A549 (cell line): ENCODE measurements at regions not wholly inside any gene's neighbourhood (a gene's known extent, or its start where the extent isn't known, plus 50 kb on each side); places are given as distances from the start of the nearest gene placed in this dataset.

Source experiments
- CTCF ChIP-seq: fragments of >200 bp; sonication (Bioruptor Twin); formaldehyde crosslinking; IDR thresholded peaks from 3 replicates; pipeline ENCODE4 v1.5.1; 2016
- EP300 ChIP-seq, 2 experiments: fragments of >200 bp; sonication (Bioruptor Twin); formaldehyde crosslinking; IDR thresholded peaks; 2 replicates in 1 of 2; 3 replicates in 1 of 2; pipeline ENCODE4 v1.6.1; 2016 to 2017
- HDAC2 ChIP-seq: fragments of 200-600 bp; sonication (generic); IDR thresholded peaks from 2 replicates; pipeline ENCODE4 v1.6.1; 2016
- HEYL ChIP-seq: fragments of 250-450 bp; sonication (Bioruptor Pico); IDR thresholded peaks from 2 replicates; pipeline ENCODE4 v1.8.0; 2021; ENCODE audit warnings: mild to moderate bottlenecking, moderate library complexity
- MAFK ChIP-seq: fragments of 450-650 bp; IDR thresholded peaks from 2 replicates; pipeline ENCODE4 v1.6.1; 2014; ENCODE audit not compliant: partially characterized antibody
- MAX ChIP-seq: IDR thresholded peaks from 2 replicates; pipeline ENCODE4 v1.6.1; 2012
- NFE2L2 ChIP-seq: fragments of 150-350 bp; conservative IDR thresholded peaks from 2 replicates; pipeline ENCODE4 v1.6.1; 2014; ENCODE audit warnings: low read length
- POLR2A ChIP-seq: IDR thresholded peaks from 2 replicates; pipeline ENCODE4 v1.6.1; 2012; ENCODE audit warnings: mild to moderate bottlenecking, low read length
- RAD21 ChIP-seq, 2 experiments: fragments of >200 bp in 1 of 2; sonication (Bioruptor Twin) in 1 of 2; formaldehyde crosslinking in 1 of 2; IDR thresholded peaks in 1 of 2; conservative IDR thresholded peaks in 1 of 2; 2 replicates in 1 of 2; 3 replicates in 1 of 2; pipeline ENCODE4 v1.6.1; 2012 to 2018; ENCODE audit warnings: inconsistent platforms in 1 of 2
- SMC3 ChIP-seq: fragments of >200 bp; sonication (Bioruptor Twin); formaldehyde crosslinking; IDR thresholded peaks from 3 replicates; pipeline ENCODE4 v1.6.1; 2018; ENCODE audit warnings: inconsistent platforms
- TP53 ChIP-seq: fragments of 250-450 bp; sonication (Bioruptor Pico); IDR thresholded peaks from 2 replicates; pipeline ENCODE4 v1.5.0; 2021; ENCODE audit warnings: mild to moderate bottlenecking, moderate library complexity
- TF ChIP-seq, protein P1 (sequence below): IDR thresholded peaks from 2 replicates; pipeline ENCODE4 v1.6.1; 2012
- TF ChIP-seq, protein P2 (sequence below): fragments of 200-600 bp; sonication (generic); IDR thresholded peaks from 2 replicates; pipeline ENCODE4 v1.6.1; 2016; ENCODE audit warnings: antibody characterized with exemption, mild to moderate bottlenecking, moderate library complexity
- TF ChIP-seq, protein P3 (sequence below): fragments of 150-350 bp; IDR thresholded peaks from 2 replicates; pipeline ENCODE4 v1.6.1; 2014; ENCODE audit warnings: low read depth, mild to moderate bottlenecking, low read length

GRCh38 chr7:49703337-49703736 lies 70.1 kb upstream of the VWC2 start:
- TF ChIP-seq POLR2A, result no peak
- TF ChIP-seq RAD21 (conservative IDR thresholded peaks at IDR 0.05 in 1 of 2, IDR thresholded peaks at IDR 0.05 in 1 of 2), result no peak
- TF ChIP-seq CTCF, result no peak
- TF ChIP-seq NFE2L2, result no peak
- TF ChIP-seq, protein P1, sequence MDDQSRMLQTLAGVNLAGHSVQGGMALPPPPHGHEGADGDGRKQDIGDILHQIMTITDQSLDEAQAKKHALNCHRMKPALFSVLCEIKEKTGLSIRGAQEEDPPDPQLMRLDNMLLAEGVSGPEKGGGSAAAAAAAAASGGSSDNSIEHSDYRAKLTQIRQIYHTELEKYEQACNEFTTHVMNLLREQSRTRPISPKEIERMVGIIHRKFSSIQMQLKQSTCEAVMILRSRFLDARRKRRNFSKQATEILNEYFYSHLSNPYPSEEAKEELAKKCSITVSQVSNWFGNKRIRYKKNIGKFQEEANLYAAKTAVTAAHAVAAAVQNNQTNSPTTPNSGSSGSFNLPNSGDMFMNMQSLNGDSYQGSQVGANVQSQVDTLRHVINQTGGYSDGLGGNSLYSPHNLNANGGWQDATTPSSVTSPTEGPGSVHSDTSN, result no peak
- TF ChIP-seq MAFK, result no peak
- TF ChIP-seq, protein P2, sequence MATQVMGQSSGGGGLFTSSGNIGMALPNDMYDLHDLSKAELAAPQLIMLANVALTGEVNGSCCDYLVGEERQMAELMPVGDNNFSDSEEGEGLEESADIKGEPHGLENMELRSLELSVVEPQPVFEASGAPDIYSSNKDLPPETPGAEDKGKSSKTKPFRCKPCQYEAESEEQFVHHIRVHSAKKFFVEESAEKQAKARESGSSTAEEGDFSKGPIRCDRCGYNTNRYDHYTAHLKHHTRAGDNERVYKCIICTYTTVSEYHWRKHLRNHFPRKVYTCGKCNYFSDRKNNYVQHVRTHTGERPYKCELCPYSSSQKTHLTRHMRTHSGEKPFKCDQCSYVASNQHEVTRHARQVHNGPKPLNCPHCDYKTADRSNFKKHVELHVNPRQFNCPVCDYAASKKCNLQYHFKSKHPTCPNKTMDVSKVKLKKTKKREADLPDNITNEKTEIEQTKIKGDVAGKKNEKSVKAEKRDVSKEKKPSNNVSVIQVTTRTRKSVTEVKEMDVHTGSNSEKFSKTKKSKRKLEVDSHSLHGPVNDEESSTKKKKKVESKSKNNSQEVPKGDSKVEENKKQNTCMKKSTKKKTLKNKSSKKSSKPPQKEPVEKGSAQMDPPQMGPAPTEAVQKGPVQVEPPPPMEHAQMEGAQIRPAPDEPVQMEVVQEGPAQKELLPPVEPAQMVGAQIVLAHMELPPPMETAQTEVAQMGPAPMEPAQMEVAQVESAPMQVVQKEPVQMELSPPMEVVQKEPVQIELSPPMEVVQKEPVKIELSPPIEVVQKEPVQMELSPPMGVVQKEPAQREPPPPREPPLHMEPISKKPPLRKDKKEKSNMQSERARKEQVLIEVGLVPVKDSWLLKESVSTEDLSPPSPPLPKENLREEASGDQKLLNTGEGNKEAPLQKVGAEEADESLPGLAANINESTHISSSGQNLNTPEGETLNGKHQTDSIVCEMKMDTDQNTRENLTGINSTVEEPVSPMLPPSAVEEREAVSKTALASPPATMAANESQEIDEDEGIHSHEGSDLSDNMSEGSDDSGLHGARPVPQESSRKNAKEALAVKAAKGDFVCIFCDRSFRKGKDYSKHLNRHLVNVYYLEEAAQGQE, result no peak
- no peak for TF ChIP-seq HEYL (CRISPR knock-in tag)
- no peak for TF ChIP-seq EP300 (IDR thresholded peaks at IDR 0.05)
- no peak for TF ChIP-seq TP53 (CRISPR knock-in tag)
- TF ChIP-seq SMC3, result no peak
- no peak for TF ChIP-seq HDAC2
- TF ChIP-seq, protein P3, sequence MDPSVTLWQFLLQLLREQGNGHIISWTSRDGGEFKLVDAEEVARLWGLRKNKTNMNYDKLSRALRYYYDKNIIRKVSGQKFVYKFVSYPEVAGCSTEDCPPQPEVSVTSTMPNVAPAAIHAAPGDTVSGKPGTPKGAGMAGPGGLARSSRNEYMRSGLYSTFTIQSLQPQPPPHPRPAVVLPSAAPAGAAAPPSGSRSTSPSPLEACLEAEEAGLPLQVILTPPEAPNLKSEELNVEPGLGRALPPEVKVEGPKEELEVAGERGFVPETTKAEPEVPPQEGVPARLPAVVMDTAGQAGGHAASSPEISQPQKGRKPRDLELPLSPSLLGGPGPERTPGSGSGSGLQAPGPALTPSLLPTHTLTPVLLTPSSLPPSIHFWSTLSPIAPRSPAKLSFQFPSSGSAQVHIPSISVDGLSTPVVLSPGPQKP, result no peak
- no peak for TF ChIP-seq MAX
